GM18907 (cell line): ENCODE measurements at regions not wholly inside any gene's neighbourhood (a gene's known extent, or its start where the extent isn't known, plus 50 kb on each side); places are given as distances from the start of the nearest gene placed in this dataset.
"Not testable (repeated sequence)": the region's sequence is repeated elsewhere in the genome, so short reads cannot be mapped to it uniquely, and the experiment has no call there.

Experiments
- ATAC-seq: cut with Tn5 transposase; IDR thresholded peaks from one replicate; pipeline ENCODE4 v1.9.1; 2021; ENCODE audit warnings: mild to moderate bottlenecking, moderate library complexity; ENCODE audit not compliant: unreplicated experiment

DNA sequence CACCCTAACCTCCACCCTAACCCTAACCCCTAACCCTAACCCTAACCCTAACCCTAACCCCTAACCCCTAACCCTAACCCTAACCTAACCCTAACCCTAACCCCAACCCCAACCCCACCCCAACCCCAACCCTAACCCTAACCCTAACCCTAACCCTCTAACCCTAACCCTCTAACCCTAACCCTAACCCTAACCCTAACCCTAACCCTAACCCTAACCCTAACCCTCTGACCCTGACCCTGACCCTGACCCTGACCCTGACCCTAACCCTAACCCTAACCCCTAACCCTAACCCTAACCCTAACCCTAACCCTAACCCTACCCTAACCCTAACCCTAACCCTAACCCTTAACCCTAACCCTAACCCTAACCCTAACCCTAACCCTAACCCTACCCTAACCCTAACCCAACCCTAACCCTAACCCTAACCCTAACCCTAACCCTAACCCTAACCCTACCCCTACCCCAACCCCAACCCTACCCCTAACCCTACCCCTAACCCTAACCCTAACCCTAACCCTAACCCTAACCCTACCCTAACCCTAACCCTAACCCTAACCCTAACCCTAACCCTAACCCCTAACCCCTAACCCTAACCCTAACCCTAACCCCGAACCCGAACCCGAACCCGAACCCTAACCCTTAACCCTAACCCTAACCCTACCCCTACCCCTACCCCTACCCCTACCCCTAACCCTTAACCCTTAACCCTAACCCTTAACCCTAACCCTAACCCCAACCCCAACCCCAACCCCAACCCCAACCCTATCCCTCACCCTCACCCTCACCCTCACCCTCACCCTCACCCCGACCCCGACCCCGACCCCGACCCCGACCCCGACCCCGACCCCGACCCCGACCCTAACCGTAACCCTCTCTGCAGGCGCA, 186.2 kb upstream of the CHL1 start:
- ATAC-seq, result not testable (repeated sequence)

DNA sequence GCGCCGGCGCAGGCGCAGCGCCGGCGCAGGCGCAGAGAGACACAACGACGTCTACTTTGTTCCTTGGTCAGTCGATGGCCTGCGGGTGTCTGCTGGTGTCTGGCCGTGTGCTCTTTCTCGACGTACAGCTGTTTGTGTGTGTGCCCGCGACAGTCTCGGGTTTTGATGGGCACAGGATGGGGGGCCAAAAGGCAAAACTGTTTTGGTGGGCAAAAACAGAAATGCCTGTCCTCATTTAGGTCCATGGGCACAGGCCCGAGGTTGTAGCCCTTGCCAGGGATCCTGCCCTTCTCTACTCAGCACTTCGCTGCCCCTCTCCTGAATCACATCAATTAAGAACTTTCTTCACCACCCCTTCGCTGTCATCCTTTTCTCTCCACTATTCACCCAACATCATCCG, 184.8 kb upstream of the CHL1 start:
- ATAC-seq, result no peak

- ATAC-seq, result no peak
Observed at GRCh38 chr3:14652-15051, 181.9 kb upstream of the CHL1 start.

DNA sequence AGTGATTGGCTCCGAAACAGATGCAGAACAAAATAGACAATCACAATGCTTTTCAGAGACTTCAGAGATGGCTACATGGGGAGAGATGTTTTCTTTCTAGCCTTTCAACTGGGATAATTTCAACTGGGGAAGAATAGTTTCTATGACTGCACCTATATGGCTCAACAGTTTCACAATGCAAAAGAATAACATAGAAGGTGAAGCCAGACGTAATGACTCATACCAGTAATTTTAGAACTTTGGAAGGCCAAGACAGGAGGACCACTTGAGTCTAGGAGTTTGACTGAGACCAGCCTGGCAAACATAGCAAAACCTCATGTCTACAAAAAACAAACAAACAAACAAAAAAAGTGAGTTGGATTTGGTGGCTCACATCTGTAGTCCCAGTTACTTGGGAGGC, 180.2 kb upstream of the CHL1 start:
- no peak for ATAC-seq

DNA sequence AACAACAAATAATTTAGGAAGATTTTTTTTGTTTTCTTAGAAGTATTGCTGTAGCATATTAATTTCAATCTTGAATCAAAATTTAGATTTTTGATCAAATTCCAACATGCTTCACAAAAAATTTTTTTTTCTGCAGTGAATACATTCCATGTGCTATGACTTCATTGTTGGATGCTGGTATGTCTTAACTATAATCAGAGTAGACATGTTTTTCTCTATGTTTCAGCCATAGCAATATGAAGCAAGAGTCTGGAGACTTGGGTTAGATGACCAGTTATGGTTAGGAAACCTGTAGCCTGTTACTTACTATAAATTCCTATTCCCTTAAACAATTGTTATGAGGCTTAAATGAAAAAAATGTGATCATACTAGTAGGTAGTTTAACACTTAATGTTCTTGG, 176.1 kb upstream of the CHL1 start:
- no peak for ATAC-seq

DNA sequence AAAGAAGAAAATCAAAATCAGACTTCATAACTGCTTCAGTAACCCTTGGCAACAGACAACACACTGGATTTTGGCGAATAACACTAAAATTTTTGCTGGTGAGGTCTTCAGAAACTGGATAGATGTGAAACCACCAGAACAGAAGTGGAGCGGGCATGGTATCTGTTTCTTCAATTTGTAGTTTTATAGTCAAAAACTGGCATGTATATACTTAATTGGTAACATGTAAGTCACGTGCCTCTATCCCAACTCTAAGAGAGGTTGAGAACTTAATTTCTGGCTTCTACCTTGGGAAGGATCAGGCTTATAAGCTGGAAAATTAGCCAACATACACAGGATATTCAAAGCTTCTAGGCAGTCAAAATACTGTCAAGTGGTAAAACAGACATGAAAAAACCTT, 172.6 kb upstream of the CHL1 start:
- ATAC-seq, result no peak

DNA sequence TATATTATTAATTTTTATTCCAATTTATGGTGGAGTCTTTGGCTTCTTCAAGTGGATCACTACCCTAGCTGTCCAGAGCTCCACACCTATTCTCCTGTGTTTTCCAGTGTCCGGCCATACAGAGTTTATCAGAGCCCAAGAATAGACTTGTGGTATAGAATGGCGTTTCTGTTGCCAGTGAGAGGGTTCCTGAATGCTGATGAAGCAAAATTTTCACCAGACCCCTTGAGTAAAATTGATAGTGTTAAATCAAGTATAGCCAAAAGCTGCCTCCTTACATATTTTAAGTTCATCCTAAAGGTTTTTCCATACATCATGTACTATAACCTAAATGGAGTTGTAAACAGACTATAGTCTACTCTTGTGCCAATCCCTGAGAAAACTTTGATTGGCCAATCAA, 171.5 kb upstream of the CHL1 start:
- ATAC-seq, result no peak

GRCh38 chr3:35985-36384, 160.6 kb upstream of the CHL1 start:
- peak; percentile 60 for ATAC-seq

DNA sequence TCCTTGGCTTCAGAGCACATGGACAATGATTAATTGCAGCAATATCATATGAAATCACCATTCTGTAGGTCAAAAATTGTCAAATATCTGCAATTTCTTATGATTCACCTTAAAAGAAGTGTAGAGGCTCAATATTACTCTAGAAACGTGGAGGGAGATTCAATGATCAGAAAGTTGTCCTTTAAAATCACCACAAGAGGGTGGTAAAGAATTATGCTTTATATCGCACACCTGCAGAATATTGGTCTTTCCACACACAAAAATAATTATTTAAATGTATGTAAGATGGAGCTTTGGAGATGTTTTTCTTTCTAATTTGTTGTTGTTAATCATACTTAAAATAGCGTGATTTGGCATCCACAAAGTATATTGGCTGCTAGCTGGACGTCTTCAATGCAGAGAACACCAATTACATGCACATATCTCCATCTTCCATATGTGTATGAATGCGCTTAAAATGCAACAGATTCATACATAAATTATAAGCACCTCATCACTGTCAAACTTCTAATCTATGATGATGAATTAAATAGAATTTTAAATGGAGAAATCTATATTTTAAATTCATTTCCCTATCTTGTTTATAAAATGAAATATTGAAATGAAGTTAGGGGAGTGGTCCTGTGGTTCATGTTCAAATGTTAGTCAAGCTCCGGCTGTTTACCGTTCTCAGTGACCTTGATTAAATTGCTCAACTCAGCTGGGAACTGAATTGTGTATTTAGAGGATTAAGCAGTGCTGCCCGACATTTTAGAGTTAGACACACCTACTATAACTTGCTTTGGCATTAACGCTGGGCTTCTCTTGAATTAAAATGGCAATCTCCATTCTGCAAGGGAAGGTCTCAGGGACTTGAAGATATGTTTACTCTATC, 153.5 kb upstream of the CHL1 start:
- ATAC-seq, result peak; percentile 67

DNA sequence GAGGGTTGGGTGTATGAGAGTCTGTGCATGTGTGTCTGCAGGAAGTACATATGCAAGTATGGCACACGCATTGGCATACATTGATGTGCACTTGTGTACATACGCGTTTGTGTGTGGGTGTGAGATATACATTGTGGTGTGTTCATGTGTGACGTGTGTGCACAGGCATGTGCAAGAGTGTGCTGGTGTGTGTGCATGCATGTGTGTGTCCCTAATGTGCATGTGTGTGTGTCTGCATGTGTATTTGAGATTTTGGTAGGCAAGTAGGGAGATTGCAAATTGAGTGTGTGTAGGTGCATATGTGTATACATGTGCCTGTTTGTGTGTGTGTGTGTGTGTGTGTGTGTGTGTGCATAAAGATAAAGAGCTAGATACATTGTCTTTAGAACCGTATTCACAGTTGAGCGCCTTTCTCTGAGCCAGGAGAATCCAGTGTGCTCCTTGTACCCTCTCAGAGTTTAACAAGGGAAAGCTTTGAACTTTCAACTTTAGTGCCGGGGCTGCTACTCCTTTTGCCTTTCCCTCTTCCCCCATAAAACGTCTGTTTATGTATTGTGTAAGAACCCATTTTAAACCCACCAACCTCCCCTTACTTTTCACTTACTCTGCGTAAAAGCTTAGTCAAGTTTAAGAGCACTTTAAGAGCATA, 152.4 kb upstream of the CHL1 start:
- no peak for ATAC-seq

GRCh38 chr3:44941-45340, 151.6 kb upstream of the CHL1 start:
- ATAC-seq, result not testable (repeated sequence)

DNA sequence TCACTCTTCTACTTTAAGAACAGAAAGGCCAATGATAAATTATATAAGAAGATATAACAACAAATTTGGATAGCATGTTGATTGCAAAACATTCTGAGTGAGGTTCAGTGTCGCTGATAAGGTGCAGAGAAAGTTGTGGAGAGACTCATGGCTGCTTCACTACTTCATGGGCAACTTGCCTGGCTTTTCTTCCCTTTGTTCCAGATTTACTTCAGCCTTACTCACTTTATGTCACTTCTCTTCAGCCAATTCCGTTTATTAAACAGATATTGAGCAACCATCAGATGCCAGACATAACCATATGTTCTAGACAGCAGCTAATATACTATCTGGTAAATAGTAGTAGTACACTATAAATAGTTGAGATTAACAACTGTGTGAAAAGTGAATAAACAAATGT, 150.0 kb upstream of the CHL1 start:
- ATAC-seq, result no peak

DNA sequence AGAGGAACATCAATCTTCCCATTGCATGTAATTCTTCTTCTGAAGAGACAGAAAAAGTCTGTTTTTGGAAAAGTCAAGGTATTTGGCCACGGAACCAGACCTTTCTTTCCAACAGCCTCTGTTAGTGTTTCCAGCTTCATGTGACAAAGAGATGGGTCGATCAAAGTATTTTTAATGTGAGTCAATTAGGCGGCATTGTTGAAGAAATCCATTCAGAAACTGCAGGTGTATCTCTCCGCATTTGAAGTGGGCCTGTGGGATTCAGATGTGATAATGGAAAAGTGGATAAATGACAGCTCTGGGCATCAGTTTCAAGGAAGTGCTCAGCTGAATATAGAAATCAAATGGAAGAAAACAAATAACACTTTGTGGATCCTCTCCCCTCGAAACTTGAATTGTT, 143.1 kb upstream of the CHL1 start:
- ATAC-seq, result not testable (repeated sequence)

DNA sequence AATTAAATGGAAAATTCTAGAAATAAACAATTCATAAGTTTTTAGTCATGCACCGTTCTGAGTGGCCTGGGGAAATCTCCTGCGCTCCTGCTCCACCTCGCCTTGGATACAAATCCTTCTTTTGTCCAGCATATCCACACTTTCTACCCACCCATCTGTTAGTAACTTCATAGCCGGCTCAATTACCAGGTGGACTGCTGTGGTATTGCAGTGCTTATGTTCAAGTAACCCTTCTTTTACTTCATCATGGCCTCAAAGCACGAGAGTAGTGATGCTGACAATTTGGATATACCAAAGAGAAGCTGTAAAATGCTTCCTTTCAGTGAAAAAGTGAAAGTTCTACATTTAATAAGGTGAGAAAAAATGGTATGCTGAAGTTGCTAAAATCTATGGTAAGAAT, 142.3 kb upstream of the CHL1 start:
- ATAC-seq, result no peak

- ATAC-seq, result no peak
Observed at GRCh38 chr3:56672-57071, 139.9 kb upstream of the CHL1 start.

GRCh38 chr3:59854-60253, 136.7 kb upstream of the CHL1 start:
- no peak for ATAC-seq

GRCh38 chr3:63095-63765, 133.3 kb upstream of the CHL1 start:
- no peak for ATAC-seq

GRCh38 chr3:69690-70089, 126.9 kb upstream of the CHL1 start:
- no peak for ATAC-seq

DNA sequence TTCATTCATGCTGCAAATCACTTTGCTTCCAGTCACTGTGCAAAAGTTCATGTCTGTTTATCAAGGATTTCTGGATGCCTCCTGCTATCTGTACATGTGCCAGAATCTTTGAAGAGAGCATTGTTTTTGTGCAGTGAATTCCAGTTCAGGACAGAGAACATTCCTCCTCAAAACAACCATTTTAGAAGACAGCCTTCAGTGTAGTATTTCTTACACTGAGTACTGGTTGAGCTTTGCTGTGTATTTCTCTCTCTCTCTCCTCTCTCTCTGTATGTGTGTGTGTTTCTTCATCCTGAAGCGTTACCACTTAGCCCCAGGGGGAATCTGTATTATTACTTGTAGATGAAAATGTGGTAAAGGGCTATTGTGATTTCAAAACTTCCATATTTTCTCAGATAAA, 123.8 kb upstream of the CHL1 start:
- no peak for ATAC-seq

DNA sequence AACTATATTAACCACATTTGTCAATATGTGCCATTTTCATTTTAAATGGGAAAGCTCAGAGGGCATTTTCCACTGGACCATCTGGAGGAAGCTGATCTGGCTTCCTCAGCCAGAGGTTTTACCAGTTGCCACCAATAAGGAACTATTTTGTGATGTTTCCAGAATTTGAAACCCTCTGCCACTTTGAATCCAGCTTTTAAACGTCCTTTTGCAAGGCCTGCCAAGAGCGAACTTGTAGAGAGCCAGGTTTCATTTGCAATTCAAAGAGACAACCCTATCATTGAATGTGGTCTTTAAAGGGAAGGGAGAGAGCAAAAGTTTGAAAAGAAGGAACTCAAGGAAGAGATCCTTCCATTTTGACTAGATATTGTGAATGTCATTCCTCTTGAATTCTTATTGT, 123.3 kb upstream of the CHL1 start:
- ATAC-seq, result no peak

DNA sequence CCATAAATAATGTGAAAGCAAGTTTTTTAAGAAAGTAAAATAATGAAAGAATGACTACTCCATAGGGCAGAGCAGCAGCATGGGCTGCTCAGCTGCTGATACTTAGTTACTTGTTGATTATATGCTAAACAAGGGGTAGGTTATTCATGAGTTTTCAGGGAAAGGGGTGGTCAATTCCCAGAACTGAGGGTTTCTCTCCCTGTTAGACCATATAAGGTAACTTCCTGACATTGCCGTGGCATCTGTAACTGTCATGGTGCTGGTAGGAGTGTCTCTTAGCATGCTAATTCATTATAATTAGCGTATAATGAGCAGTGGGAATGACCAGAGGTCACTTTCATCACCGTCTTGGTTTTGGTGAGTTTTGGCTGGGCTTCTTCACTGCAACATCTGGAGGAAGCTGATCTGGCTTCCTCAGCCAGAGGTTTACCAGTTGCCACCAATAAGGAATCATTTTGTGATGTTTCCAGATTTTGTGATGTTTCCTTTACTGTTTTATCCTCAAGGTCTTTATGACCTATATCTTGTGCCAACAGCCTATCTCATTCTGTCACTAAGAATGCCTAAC, 121.8 kb upstream of the CHL1 start:
- ATAC-seq, result no peak
